ENCODE measurements at regions not wholly inside any gene's neighbourhood (a gene's known extent, or its start where the extent isn't known, plus 50 kb on each side); places are given as distances from the start of the nearest gene placed in this dataset.

DNA sequence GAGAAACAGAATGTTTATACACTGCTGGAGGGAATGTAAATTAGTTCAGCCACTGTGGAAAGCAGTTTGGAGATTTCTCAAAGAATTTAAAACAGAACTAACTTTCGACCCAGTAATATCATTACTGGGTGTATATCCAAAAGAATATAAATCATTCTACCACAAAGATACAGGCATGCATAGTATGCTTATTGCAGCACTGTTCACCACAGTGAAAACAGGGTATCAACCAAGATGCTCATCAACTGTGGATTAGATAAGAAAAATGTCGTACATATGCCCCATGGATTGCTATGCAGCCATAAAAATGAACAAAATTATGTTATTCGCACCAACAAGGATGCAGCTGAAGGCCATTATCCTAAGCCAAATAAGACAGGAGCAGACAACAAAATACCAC lies 343.1 kb upstream of the KCND2 start:
- no peaks in the 10 kb centered on the region; a peak in 2 of 4 replicates for H3K27me3 ChIP-seq (replicated peaks in 1 of 2; ENCODE audit: control insufficient read depth in 2 of 2, insufficient read depth in 2 of 2, low read length in 1 of 2)
- H3K9ac ChIP-seq (ENCODE audit: control insufficient read depth, insufficient read depth, low read length): no peak overlapping the region
- CTCF ChIA-PET: no interaction called here
- H3K9me3 ChIP-seq (replicated peaks; ENCODE audit: control insufficient read depth, insufficient read depth, low read length): no peaks in the 10 kb centered on the region; the same call in 2 of the 3 replicates
- intact Hi-C loops (cut with micrococcal nuclease; ENCODE audit: unreplicated experiment) (no loop called here), in situ Hi-C loops (cut with MboI) (no loop called here)
- H3K36me3 ChIP-seq (ENCODE audit: control insufficient read depth in 2 of 2, insufficient read depth in 2 of 2, low read length in 1 of 2): no peaks in the 10 kb centered on the region
- no peaks in the 10 kb centered on the region for H3K79me2 ChIP-seq (ENCODE audit: control insufficient read depth, insufficient read depth, low read length)
- H3K4me3 ChIP-seq: no peak overlapping the region
- no peak for FAIRE-seq
- no peak overlapping the region for H3K27ac ChIP-seq (ENCODE audit: control insufficient read depth, insufficient read depth)
- POLR2A ChIA-PET: no interaction called here
- DNase-seq (ENCODE audit: low read depth, low spot score): no peak
- H4K20me1 ChIP-seq (ENCODE audit: control insufficient read depth, insufficient read depth): no peaks in the 10 kb centered on the region
- TF ChIP-seq RELA (IDR thresholded peaks at IDR 0.05; ENCODE audit: borderline replicate concordance, partially characterized antibody): no peak
- TF ChIP-seq ZNF687 (IDR thresholded peaks at IDR 0.05): no peak
- no peak for TF ChIP-seq RBBP5 (conservative IDR thresholded peaks at IDR 0.05)
- TF ChIP-seq ATF3 (IDR thresholded peaks at IDR 0.05; ENCODE audit: borderline replicate concordance, extremely low read depth, low read depth, low read length): no peak
- no peak for TF ChIP-seq ATF7 (IDR thresholded peaks at IDR 0.05; ENCODE audit: low read depth)
- TF ChIP-seq BRCA1 (IDR thresholded peaks at IDR 0.05; ENCODE audit: low read depth, low read length): no peak
- no peak for TF ChIP-seq SMC3 (IDR thresholded peaks at IDR 0.05; ENCODE audit: borderline replicate concordance, low read length)
- TF ChIP-seq SRF (IDR thresholded peaks at IDR 0.05; ENCODE audit: low read depth in 2 of 2, low read length in 2 of 2): no peak
- TF ChIP-seq ZNF207 (IDR thresholded peaks at IDR 0.05; ENCODE audit: borderline replicate concordance): no peak
- TF ChIP-seq RCOR1 (conservative IDR thresholded peaks at IDR 0.05; ENCODE audit: low read depth, low read length): no peak
- TF ChIP-seq ELK1 (IDR thresholded peaks at IDR 0.05; ENCODE audit: low read depth, low read length): no peak
- no peak for TF ChIP-seq FOS (IDR thresholded peaks at IDR 0.05; ENCODE audit: borderline replicate concordance, extremely low read depth, insufficient read length)
- no peak for TF ChIP-seq BACH1 (IDR thresholded peaks at IDR 0.05; ENCODE audit: borderline replicate concordance)
- no peak for TF ChIP-seq KLF5 (IDR thresholded peaks at IDR 0.05; ENCODE audit: partially characterized antibody)
- TF ChIP-seq YY1 (IDR thresholded peaks at IDR 0.05; ENCODE audit: low read depth, low read length): no peak
- TF ChIP-seq NR2F1 (conservative IDR thresholded peaks at IDR 0.05): no peak
- H2AFZ ChIP-seq (ENCODE audit: control insufficient read depth, low read depth, low read length): no peak overlapping the region
- H3K4me1 ChIP-seq (ENCODE audit: control insufficient read depth, insufficient read depth, low read length): no peaks in the 10 kb centered on the region
- SMC1A ChIA-PET (ENCODE audit: uncharacterized antibody, unreplicated experiment): no interaction called here
- no peak for ATAC-seq
- no TSS peak for BruUV-seq (replicated peaks)
- H3K4me2 ChIP-seq (ENCODE audit: control insufficient read depth, insufficient read depth): no peak overlapping the region
- RAD21 ChIA-PET (ENCODE audit: unreplicated experiment): no interaction called here
- WGBS (ENCODE audit: insufficient coverage, insufficient replicate concordance, low lambda C conversion rate, missing lambda C conversion rate): 18% methylated on average over 3 of the region's 3 CpGs
